ENCODE measurements at regions not wholly inside any gene's neighbourhood (a gene's known extent, or its start where the extent isn't known, plus 50 kb on each side); places are given as distances from the start of the nearest gene placed in this dataset.

GRCh38 chr5:67366691-67367395, 170.2 kb upstream of the CD180 start:
- H3K4me3 ChIP-seq (replicated peaks; ENCODE audit: low read depth, low read length) = no peak overlapping the region
- no peak for DNase-seq (ENCODE audit: low read depth)
- TF ChIP-seq CTCF (IDR thresholded peaks at IDR 0.05; ENCODE audit: low read length, missing control alignments) = no peak

GRCh38 chr5:67366276-67366675, 169.7 kb upstream of the CD180 start:
- no peak for TF ChIP-seq CTCF (IDR thresholded peaks at IDR 0.05; ENCODE audit: low read length, missing control alignments)
- no peak overlapping the region for H3K4me3 ChIP-seq (replicated peaks; ENCODE audit: low read depth, low read length)
- no peak for DNase-seq (ENCODE audit: low read depth)

- H3K4me3 ChIP-seq (replicated peaks; ENCODE audit: low read depth, low read length) = no peak overlapping the region
- no peak for DNase-seq (ENCODE audit: low read depth)
- TF ChIP-seq CTCF (IDR thresholded peaks at IDR 0.05; ENCODE audit: low read length, missing control alignments) = no peak
Observed at GRCh38 chr5:67364381-67364970, 167.9 kb upstream of the CD180 start.

GRCh38 chr5:67363963-67364362, 167.4 kb upstream of the CD180 start:
- DNase-seq (ENCODE audit: low read depth) = no peak
- TF ChIP-seq CTCF (IDR thresholded peaks at IDR 0.05; ENCODE audit: low read length, missing control alignments) = no peak
- no peak overlapping the region for H3K4me3 ChIP-seq (replicated peaks; ENCODE audit: low read depth, low read length)

GRCh38 chr5:67363180-67363709, 166.6 kb upstream of the CD180 start:
- DNase-seq (ENCODE audit: low read depth) = peak; percentile 32

GRCh38 chr5:67361932-67362729, 165.5 kb upstream of the CD180 start:
- peak; percentile 52 for DNase-seq (ENCODE audit: low read depth)
- no peak overlapping the region for H3K4me3 ChIP-seq (replicated peaks; ENCODE audit: low read depth, low read length)
- TF ChIP-seq CTCF (IDR thresholded peaks at IDR 0.05; ENCODE audit: low read length, missing control alignments) = no peak

More at GRCh38 chr5:67363180-67363709, 166.6 kb upstream of the CD180 start:
- TF ChIP-seq CTCF (IDR thresholded peaks at IDR 0.05; ENCODE audit: low read length, missing control alignments) = no peak
- no peak overlapping the region for H3K4me3 ChIP-seq (replicated peaks; ENCODE audit: low read depth, low read length)
